Neuronal stem cell (in vitro differentiated cells): ENCODE measurements at regions not wholly inside any gene's neighbourhood (a gene's known extent, or its start where the extent isn't known, plus 50 kb on each side); places are given as distances from the start of the nearest gene placed in this dataset.
A peak's percentile ranks its signal among the peaks of the same experiment; 100 is the strongest.

Source experiments
- DNase-seq: peaks from one replicate; pipeline ENCODE4 v3.0.0-alpha.2; 2013; ENCODE audit warnings: low spot score
- H2AFZ ChIP-seq: one replicate; pipeline ENCODE4 v1.6.1; 2013; ENCODE audit warnings: mild to moderate bottlenecking, low read length, inconsistent platforms
- H2AK5ac ChIP-seq: 2 replicates; pipeline ENCODE4 v1.6.1; 2013; ENCODE audit warnings: low read depth, mild to moderate bottlenecking, inconsistent platforms, low read length, moderate library complexity, mixed read lengths
- H2BK120ac ChIP-seq: 2 replicates; pipeline ENCODE4 v1.6.1; 2013; ENCODE audit warnings: low read depth, mild to moderate bottlenecking, inconsistent platforms, low read length, moderate library complexity, mixed read lengths
- H2BK12ac ChIP-seq: one replicate; pipeline ENCODE4 v1.6.1; 2013; ENCODE audit warnings: low read length, inconsistent platforms
- H2BK15ac ChIP-seq: 2 replicates; pipeline ENCODE4 v1.6.1; 2013; ENCODE audit warnings: mild to moderate bottlenecking, low read length, inconsistent platforms, mixed read lengths
- H2BK5ac ChIP-seq: one replicate; pipeline ENCODE4 v1.6.1; 2013; ENCODE audit warnings: inconsistent platforms, mild to moderate bottlenecking, low read length, moderate library complexity
- H3K14ac ChIP-seq: one replicate; pipeline ENCODE4 v1.6.1; 2013; ENCODE audit warnings: low read length, inconsistent platforms
- H3K18ac ChIP-seq: 2 replicates; pipeline ENCODE4 v1.6.1; 2013; ENCODE audit warnings: low read length, inconsistent platforms
- H3K23ac ChIP-seq: 2 replicates; pipeline ENCODE4 v1.6.1; 2013; ENCODE audit warnings: low read depth, mild to moderate bottlenecking, mixed read lengths, low read length, inconsistent platforms; ENCODE audit not compliant: poor library complexity
- H3K27ac ChIP-seq: replicated peaks from 3 replicates; pipeline ENCODE4 v1.5.1; 2013; ENCODE audit warnings: low read length, inconsistent platforms
- H3K27me3 ChIP-seq, 3 experiments: 2 replicates each; pipeline ENCODE4 v1.6.1; 2013; ENCODE audit warnings: low read length in 3 of 3, mild to moderate bottlenecking in 2 of 3, inconsistent platforms in 1 of 3, low read depth in 1 of 3, mixed read lengths in 1 of 3, moderate library complexity in 1 of 3; ENCODE audit not compliant: control insufficient read depth in 3 of 3, insufficient read depth in 3 of 3
- H3K36me3 ChIP-seq, 2 donors: replicated peaks in 1 of 2; 2 replicates each; pipeline ENCODE4 v1.6.1; 2013; ENCODE audit warnings: low read length in 2 of 2; ENCODE audit not compliant: control insufficient read depth in 2 of 2, insufficient read depth in 2 of 2
- H3K4ac ChIP-seq: 2 replicates; pipeline ENCODE4 v1.6.1; 2013; ENCODE audit warnings: inconsistent platforms, mild to moderate bottlenecking, low read length, moderate library complexity
- H3K4me1 ChIP-seq, 2 donors: 1 replicate in 1 of 2; 2 replicates in 1 of 2; pipeline ENCODE4 v1.6.1; 2013; ENCODE audit warnings: low read length in 2 of 2, low read depth in 1 of 2; ENCODE audit not compliant: control insufficient read depth in 2 of 2, insufficient read depth in 1 of 2
- H3K4me2 ChIP-seq: one replicate; pipeline ENCODE4 v1.6.1; 2013; ENCODE audit warnings: mild to moderate bottlenecking, low read length, inconsistent platforms; ENCODE audit not compliant: insufficient read depth, poor library complexity, severe bottlenecking
- H3K4me3 ChIP-seq, 2 donors: 2 replicates each; pipeline ENCODE4 v1.5.1; 2013; ENCODE audit warnings: low read length in 2 of 2, mild to moderate bottlenecking in 2 of 2, inconsistent platforms in 1 of 2, moderate library complexity in 1 of 2
- H3K79me1 ChIP-seq: one replicate; pipeline ENCODE4 v1.6.1; 2013; ENCODE audit warnings: low read depth, mild to moderate bottlenecking, inconsistent platforms, low read length, moderate library complexity
- H3K9ac ChIP-seq: one replicate; pipeline ENCODE4 v1.6.1; 2013; ENCODE audit warnings: mild to moderate bottlenecking, low read depth, low read length, inconsistent platforms; ENCODE audit not compliant: poor library complexity
- H3K9me3 ChIP-seq, 2 donors: replicated peaks in 1 of 2; 2 replicates each; pipeline versions ENCODE3 to v1.6.1; 2013; ENCODE audit warnings: low read length in 2 of 2, mild to moderate bottlenecking in 2 of 2, inconsistent platforms in 1 of 2, low read depth in 1 of 2, mixed read lengths in 1 of 2, moderate library complexity in 1 of 2; ENCODE audit not compliant: control insufficient read depth in 2 of 2, insufficient read depth in 1 of 2
- H4K8ac ChIP-seq: one replicate; pipeline ENCODE4 v1.6.1; 2013; ENCODE audit warnings: low read depth, mild to moderate bottlenecking, inconsistent platforms, low read length, moderate library complexity
- H4K91ac ChIP-seq: one replicate; pipeline ENCODE4 v1.6.1; 2013; ENCODE audit warnings: low read length, low read depth, mild to moderate bottlenecking, inconsistent platforms; ENCODE audit not compliant: poor library complexity
- WGBS, 2 donors: extraction: QIAGEN DNeasy Blood & Tissue Kit; methylation state at CpG; one replicate each; pipeline ENCODE4 v1.1.7; 2013; ENCODE audit warnings: missing lambda C conversion rate in 2 of 2, mixed read lengths in 1 of 2; ENCODE audit not compliant: insufficient read length in 2 of 2, insufficient replicate concordance in 1 of 2; ENCODE audit errors: extremely low coverage in 2 of 2; 5-methylcytosine and 5-hydroxymethylcytosine counted together

DNA sequence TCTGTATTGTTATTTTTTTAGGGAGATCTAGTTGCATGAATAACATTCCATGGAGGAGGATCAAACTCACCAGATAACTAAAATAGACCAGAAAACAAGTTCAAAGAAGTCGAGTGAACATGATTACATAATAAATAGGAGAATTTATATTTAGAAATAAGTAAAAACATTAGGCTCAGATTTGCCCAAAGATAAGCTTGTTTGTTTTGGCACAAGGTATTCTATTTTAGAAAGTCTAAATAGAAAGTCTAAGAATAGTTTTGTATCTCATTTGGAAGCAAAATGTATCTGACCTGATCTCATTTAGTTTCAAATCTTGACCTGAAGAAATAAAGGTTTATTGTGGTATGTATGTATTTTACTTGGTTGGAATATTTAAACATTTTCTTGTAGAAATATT, 670.6 kb upstream of the GALNTL6 start:
- no peak for DNase-seq
- WGBS, 2 donors: no CpG with 5 or more reads among the region's 1 CpG

DNA sequence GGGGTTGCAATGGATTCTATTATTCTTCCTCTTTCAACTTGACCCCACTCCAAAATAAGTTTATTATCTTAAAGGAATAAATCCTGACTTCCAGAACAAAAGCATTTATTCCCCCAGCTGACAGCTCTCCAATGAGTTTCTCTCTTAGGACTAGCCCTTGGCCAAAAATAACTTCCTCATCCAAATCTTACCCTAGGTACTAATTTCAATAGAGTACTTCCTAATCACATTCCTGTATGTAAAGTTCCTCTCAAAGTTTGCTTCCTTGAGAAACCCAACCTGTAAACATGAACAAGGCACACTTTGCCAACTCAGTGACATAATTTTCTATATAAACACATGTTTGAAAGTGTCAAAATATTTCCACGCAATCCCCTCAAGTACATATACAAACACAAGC, 671.2 kb upstream of the GALNTL6 start:
- no peak for DNase-seq
- no peak overlapping the region for H3K9ac ChIP-seq
- WGBS, 2 donors: no CpG with 5 or more reads among the region's 1 CpG

More for the DNA sequence above, 670.6 kb upstream of the GALNTL6 start:
- H3K4me1 ChIP-seq: no peaks in the 10 kb centered on the region
- no peaks in the 10 kb centered on the region for H3K36me3 ChIP-seq
- no peaks in the 10 kb centered on the region for H3K79me1 ChIP-seq
- H3K4ac ChIP-seq: no peak overlapping the region
- no peaks in the 10 kb centered on the region for H3K27me3 ChIP-seq
- H3K4me2 ChIP-seq: no peak overlapping the region
- no peak overlapping the region for H3K18ac ChIP-seq
- H2AK5ac ChIP-seq: no peak overlapping the region
- no peak overlapping the region for H2AFZ ChIP-seq
- no peak overlapping the region for H3K14ac ChIP-seq
- no peak overlapping the region for H4K8ac ChIP-seq
- no peak overlapping the region for H2BK12ac ChIP-seq
- no peaks in the 10 kb centered on the region for H3K9me3 ChIP-seq
- no peak overlapping the region for H3K27ac ChIP-seq
- no peak overlapping the region for H3K23ac ChIP-seq
- no peak overlapping the region for H2BK15ac ChIP-seq
- no peak overlapping the region for H3K4me3 ChIP-seq
- no peak overlapping the region for H2BK120ac ChIP-seq
- no peak overlapping the region for H2BK5ac ChIP-seq
- H4K91ac ChIP-seq: no peak overlapping the region
- H3K9ac ChIP-seq: no peak overlapping the region

DNA sequence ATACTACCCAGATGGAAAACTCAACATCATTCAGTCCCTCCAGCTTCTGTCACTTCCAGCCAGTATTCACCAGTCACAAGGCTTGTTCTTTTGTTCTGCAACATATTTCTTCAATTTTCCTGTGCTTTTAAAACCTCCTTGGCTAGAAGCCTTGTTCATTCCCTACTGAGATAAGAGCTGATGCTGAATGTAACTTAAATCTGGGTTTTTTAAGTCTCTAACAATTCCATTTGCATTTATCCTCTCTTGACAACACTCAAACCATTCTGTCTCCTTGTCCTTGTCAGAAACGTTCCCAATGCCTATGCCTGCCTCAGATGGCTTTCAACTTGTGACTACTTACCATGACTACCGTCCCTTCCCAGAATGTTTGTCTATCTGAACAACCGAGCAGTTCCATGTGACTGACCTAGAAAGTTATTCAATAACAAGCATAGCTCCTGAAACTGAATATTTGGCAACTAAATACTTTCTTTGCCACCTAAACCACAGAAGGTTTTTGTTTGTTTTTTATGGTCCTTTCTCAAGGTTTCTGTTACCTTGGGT, 682.9 kb upstream of the GALNTL6 start:
- Histone ChIP-seq H3K9ac (no peak overlapping the region), H3K4me1 (no peaks in the 10 kb centered on the region), H2BK15ac (no peak overlapping the region), H3K27me3 (no peaks in the 10 kb centered on the region), H3K79me1 (no peaks in the 10 kb centered on the region), H2BK5ac (no peak overlapping the region), H3K23ac (no peak overlapping the region), H3K4me3 (no peak overlapping the region), H3K36me3 (no peaks in the 10 kb centered on the region), H3K18ac (no peak overlapping the region), H2AFZ (peak overlapping the region; percentile 35), H3K14ac (no peak overlapping the region), H2BK12ac (no peak overlapping the region), H3K9me3 (no peaks in the 10 kb centered on the region), H2AK5ac (no peak overlapping the region), H4K8ac (no peak overlapping the region), H4K91ac (no peak overlapping the region), H3K4ac (no peak overlapping the region), H3K27ac (no peak overlapping the region), H3K4me2 (no peak overlapping the region), H2BK120ac (no peak overlapping the region)
- no CpG with 5 or more reads among the region's 3 CpGs for WGBS, 2 donors
- DNase-seq: no peak

More for the DNA sequence above, 671.2 kb upstream of the GALNTL6 start:
- Histone ChIP-seq H3K79me1 (no peaks in the 10 kb centered on the region), H3K27me3 (no peaks in the 10 kb centered on the region), H3K14ac (no peak overlapping the region), H2AK5ac (no peak overlapping the region), H2AFZ (no peak overlapping the region), H3K9me3 (no peaks in the 10 kb centered on the region), H2BK5ac (no peak overlapping the region), H3K4me3 (no peak overlapping the region), H2BK15ac (no peak overlapping the region), H4K8ac (no peak overlapping the region), H3K36me3 (no peaks in the 10 kb centered on the region), H3K4me2 (no peak overlapping the region), H4K91ac (no peak overlapping the region), H2BK120ac (no peak overlapping the region), H3K4ac (no peak overlapping the region), H3K4me1 (no peaks in the 10 kb centered on the region), H3K18ac (no peak overlapping the region), H3K27ac (no peak overlapping the region), H3K23ac (no peak overlapping the region), H2BK12ac (no peak overlapping the region)

DNA sequence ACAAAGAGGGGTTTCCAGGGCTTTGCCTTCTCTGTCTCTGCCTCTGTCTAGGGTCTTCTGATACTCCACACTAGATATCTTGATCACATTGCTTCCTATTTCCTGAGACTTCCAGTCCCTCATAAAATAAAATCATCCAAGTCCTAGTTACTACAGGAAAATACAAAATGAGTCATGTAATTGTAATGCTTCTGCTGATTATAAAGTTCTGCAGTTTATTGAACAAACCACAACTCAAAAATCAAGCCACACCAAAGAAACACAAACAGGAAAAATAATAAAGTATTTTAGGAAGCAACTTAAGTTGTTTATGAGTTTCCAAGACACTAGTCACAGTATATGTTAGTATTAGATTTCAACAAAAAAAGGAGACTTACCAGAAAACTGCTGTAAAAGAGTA, 695.1 kb upstream of the GALNTL6 start:
- H2BK5ac ChIP-seq: no peak overlapping the region
- no peak overlapping the region for H3K14ac ChIP-seq
- H3K4me2 ChIP-seq: no peak overlapping the region
- no peaks in the 10 kb centered on the region for H3K27me3 ChIP-seq
- no peak overlapping the region for H3K27ac ChIP-seq
- H3K4me1 ChIP-seq: no peaks in the 10 kb centered on the region
- no peaks in the 10 kb centered on the region for H3K36me3 ChIP-seq
- H2BK15ac ChIP-seq: no peak overlapping the region
- H4K91ac ChIP-seq: no peak overlapping the region
- H2BK12ac ChIP-seq: no peak overlapping the region
- H3K4ac ChIP-seq: no peak overlapping the region
- H2AK5ac ChIP-seq: no peak overlapping the region
- H2BK120ac ChIP-seq: no peak overlapping the region
- DNase-seq: no peak
- no peak overlapping the region for H4K8ac ChIP-seq
- H3K23ac ChIP-seq: no peak overlapping the region
- H3K4me3 ChIP-seq: no peak overlapping the region
- no peak overlapping the region for H3K9ac ChIP-seq
- H3K18ac ChIP-seq: no peak overlapping the region
- H2AFZ ChIP-seq: no peak overlapping the region
- no peaks in the 10 kb centered on the region for H3K9me3 ChIP-seq
- no peaks in the 10 kb centered on the region for H3K79me1 ChIP-seq
